ENCODE measurements at regions not wholly inside any gene's neighbourhood (a gene's known extent, or its start where the extent isn't known, plus 50 kb on each side); places are given as distances from the start of the nearest gene placed in this dataset.
"Not testable (repeated sequence)": the region's sequence is repeated elsewhere in the genome, so short reads cannot be mapped to it uniquely, and the experiment has no call there.

DNA sequence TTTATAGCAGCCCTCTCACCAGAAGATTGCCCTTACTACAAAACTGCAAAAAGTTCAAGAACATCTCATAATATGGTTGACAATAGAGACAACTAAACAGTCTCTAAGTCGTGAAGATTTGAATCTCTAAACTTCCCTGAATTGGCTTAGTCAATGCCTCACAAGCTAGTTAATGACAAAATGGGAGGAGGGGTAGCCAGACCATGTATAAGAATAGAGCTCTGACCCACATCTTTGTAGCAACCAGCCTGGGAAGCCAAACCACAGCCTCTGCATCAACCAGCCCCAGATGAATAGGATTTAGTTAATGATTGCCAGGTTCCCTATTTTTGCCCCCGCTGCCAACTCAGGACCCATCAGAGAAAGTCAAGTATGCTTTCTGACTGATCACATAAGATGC is 1265.9 kb upstream of the PCDH10 start:
- intact Hi-C loops (cut with DNase I); DNase-seq: not testable (repeated sequence)

DNA sequence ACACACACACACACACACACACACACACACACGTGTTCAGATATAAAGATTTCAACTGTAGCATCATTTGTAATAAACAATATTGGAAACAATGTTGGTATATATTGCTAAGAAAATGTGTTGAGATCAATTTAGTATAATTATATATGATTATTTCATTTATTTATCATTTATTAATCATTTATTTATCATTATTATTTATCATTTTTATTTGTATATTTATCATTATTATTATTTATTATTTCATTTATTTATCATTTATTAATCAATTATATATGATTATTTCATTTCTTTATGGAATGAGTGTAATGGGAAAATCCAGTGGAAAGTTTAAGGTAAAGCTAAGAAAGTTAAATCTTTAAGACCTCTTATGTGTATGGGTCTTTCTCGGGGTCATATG is 1223.4 kb upstream of the PCDH10 start:
- intact Hi-C loops (cut with DNase I); DNase-seq: not testable (repeated sequence)

DNA sequence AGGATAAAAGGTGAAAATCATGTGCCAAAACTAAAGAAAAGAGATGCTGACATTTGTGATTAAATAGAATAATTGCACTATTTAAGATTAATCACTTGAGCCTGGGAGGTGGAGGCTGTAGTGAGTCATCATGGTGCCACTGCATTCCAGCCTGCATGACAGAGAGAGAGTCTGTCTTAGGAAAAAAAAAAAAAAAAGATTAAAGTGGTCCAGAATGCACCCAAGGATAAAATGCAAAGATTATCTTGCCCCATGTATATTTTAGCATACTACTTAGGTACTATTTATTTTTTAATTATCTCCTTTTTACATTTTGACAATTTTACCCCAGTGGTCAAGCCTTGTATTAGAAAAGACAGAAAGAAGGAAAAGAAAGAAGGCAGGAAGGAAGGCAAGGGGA is 1181.4 kb upstream of the PCDH10 start:
- DNase-seq; intact Hi-C loops (cut with DNase I): not testable (repeated sequence)

DNA sequence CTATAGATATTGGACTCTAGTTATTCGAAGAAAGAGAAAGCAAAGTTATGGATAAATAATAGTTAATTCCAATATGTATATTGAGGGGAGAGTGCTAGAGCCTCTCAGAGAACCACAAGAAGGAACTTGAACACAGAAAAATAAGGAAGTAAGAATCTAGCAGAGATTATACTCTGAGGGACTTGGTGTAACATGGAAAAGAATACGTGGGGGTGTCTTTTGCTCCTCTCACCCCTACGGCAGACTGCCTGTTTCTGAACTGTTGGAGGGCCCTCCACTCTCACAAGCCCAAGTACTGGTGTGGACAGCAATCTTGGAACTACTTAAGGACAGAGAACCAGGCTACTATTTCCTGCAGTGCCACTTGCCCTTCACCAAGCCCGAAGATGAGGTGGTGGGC is 1174.4 kb upstream of the PCDH10 start:
- intact Hi-C loops (cut with DNase I), result no loop called here
- no peak for DNase-seq

DNA sequence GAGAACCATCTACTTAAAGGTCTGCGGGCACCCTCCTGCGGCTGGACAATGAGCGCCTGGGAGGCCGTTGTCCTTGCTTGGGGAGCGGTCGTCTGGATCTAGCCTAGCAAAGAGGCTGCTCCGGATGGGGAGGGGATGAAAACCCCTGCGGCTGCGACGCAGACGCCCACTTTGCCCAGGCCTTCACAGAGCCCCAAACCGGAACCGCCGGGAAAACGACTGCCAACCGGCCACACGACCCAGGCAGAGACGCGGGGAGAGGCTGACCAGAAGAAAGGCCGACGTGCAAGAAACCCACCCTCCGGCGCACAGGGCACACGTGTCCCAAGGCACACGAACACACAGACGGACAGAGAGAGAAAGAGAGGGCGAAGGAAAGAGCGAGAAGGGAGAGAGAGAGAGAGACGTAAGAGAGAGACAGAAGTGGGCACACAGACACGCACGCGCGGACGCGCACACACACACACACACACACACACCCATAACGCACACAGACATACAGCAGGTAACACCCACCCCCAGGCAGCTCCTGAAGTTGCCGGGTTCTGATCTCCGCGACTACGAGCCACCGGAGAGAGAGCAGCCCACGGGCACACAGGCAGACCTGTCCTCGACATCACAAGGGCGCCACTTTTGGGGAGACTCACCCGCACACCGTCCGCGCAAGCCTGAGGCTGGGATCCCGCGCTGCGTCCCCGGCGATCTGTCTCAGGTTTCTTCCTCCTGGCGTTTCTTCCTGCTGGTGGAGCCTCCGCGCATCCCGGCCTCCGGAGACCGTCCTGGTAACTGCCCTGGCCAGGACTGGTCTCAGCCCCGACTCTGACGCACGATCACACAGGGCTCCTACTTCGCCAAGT is 1173.6 kb upstream of the PCDH10 start:
- DNase-seq; intact Hi-C loops (cut with DNase I): not testable (repeated sequence)

DNA sequence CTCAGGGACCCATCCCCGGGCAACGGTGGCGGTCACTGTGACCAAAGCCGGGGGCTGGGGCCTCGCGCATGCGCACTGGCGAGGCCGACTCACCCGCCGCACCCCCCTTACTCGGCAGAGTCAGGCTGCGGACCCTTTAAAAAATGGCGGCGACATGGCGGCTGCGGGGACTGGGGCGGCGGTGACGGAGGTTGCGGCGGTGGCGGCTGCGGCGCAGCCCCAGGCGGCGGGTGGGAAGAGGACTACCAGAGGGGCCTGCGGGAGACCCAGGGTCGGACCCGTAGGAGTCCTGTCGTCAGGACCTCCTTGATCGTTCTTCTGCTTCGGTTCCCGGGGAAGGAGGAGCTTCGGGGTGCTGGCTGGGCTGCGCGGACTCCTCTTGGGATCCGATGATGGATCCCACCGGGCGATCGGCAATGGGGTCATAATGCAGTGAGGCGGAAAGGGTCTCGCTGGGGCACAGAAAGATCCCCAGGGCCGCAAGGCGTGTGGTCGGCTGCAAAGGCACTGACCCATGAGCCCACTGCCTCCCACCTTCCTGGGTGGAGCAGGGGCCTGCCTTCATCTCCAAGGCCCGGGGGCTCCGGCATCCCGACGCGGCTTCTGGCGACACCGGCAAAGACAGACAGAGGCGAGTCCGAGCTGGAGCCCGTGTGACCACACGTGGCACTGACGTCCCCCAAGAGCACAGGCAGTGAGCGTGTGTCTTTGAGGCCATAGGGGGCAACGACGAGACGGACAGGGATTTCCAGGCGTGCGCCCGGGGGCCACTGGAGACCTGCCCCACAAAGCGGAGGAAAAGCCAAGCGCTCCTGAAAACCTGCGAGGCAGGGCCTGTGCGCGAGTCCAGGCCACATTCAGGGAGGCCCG is 1172.7 kb upstream of the PCDH10 start:
- intact Hi-C loops (cut with DNase I), result not testable (repeated sequence)
- DNase-seq, result peak in 2 of 42 donors; percentile 8 to 10

DNA sequence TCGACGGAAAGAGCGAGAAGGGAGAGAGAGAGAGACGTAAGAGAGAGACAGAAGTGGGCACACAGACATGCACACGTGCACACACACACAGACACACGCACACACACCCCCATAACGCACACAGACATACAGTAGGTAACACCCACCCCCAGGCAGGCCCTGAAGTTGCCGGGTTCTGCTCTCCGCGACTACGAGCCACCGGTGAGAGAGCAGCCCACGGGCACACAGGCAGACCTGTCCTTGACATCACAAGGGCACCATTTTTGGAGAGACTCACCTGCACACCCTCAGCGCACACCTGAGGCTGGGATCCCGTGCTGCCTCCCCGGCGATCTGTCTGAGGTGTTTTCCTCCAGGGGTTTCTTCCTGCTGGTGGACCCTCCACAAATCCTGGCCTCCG is 1171.0 kb upstream of the PCDH10 start:
- intact Hi-C loops (cut with DNase I), result no loop called here
- DNase-seq, result no peak

DNA sequence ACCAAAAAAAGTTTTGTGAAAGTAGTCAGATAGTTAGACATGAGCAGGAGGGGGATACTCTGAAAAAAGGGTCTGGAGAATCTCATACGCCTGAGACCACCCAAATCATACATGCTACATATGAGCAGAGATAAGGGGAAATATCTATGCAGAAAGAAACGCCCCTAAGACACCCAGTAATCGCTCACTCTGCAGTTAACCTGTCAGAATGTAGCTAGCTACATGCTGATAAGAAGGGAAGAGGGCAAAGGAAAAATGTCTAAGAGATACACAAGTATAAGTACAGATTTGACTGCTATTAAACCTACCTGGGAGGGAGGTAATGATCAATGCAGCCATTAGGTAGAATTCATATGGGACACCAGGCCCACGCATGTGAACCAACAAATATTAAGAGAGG is 1159.5 kb upstream of the PCDH10 start:
- no peak for DNase-seq
- intact Hi-C loops (cut with DNase I), result no loop called here

DNA sequence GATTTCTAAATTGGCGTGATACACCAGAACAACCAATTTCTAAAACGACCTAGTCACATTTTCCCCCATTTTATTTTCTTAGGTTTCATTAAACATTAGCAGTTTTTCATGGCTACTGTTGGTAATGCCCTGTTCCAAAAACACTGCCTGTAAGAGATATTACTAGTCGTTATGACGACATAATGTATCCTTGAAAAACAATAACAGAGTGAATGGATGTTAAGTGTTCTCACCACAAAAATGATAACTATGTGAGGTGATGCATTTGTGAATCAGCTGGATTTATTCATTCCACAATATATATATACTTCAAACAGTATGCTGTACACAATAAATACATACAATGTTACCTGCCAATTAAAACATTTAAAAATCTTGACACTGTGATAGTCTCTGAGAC is 1147.6 kb upstream of the PCDH10 start:
- DNase-seq, result no peak
- intact Hi-C loops (cut with DNase I), result no loop called here

DNA sequence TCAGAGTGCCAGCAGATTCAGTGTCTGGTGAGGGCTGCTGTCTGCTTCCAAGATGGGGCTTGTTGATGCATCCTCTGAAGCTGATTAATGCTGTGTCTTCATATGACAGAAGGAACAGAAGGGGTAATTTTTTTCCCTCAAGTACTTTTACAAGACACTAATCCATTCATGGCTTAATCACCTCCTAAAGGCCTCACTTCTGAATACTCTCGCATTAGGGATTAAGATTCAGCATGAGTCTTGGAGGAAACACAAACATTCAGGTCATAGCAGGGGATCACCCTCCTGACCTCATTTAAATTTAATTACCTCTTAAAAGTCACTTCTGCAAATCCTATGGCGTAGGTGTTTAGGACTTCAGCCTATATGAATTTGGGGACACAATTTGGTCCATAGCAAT is 1145.5 kb upstream of the PCDH10 start:
- intact Hi-C loops (cut with DNase I), result no loop called here
- DNase-seq, result no peak

DNA sequence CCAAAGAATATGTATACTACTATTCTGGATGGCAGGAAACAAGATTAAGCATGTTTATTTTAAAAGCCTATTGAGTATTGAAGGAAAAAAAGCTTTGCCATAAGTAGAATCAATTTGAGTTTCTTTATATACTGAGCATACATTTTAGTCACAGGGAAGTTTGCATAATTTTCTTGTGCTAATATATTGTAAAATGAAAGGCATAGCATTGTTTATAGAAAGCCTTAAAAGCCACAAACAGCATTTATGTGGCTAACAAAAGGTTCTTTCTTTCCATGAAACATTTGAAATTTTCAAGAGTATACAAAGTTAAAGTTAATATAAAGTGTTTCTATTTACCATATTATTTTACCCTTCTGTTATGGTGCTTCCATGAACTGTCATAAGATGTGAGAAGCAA is 1133.8 kb upstream of the PCDH10 start:
- no peak for DNase-seq
- intact Hi-C loops (cut with DNase I), result no loop called here

DNA sequence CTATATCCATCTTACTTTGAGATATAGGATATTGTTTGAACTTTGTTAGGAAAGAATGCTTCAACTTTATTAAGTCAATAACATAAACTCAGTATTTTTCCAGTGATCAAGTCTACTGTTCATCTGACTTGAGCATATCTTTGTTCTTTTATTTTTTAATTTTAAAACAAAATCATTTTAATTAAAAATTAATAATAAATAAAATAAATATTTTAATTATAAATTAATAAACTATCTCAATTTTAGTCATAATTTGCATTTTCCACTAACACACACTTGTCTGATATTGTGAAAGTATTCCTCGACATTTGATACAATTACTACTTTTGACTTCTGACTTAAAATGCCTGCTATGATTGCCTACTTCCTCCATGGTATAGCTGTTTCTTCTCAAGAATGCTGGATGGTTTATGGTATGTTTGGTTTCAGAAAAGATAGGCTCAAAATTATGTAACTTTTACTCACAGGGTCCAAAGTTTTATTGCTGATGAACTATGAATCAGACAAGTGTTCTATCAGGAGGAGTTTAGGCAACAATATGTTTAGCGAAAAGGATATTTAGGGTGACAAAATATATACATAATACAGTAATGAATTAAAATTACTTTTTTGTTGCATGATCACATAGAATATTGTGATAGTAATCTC is 1132.3 kb upstream of the PCDH10 start:
- intact Hi-C loops (cut with DNase I), result no loop called here
- no peak for DNase-seq

DNA sequence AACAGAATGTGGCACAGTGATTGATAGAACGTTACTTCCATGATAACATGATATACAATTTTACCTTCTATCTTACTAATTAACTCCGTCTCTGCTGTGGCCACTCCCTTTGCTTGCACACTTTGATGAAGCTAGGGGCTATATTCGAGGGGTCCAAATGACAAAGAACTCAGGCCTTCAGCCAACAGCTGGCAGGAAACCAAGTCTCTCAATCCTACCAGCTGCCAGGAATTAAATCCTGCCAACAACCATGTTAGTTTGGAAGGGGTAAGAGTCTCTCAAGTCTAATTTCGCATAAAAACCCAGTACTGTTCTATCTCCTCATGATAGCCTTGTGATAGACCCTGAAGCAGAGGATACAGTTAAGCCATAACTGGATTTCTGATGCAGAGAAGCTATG is 1122.9 kb upstream of the PCDH10 start:
- intact Hi-C loops (cut with DNase I), result no loop called here
- DNase-seq, result no peak

DNA sequence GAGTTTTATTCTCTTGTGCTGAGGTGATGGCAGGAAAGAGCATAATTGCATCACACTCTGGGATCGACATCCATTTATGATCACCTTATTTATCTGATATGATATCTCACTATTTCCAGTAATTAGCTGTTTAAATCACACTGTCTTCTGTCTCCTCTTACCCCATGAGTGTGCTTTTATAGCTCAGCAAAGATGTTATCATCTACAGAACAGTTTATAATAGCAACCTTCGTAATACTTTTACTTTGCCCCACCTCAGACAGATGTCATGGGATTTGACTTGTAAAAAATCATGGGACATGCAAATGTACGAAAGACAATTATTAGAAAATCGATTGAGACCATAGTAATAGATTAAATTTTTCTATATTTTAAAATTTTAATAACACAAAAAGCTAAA is 1122.3 kb upstream of the PCDH10 start:
- intact Hi-C loops (cut with DNase I), result no loop called here
- no peak for DNase-seq

DNA sequence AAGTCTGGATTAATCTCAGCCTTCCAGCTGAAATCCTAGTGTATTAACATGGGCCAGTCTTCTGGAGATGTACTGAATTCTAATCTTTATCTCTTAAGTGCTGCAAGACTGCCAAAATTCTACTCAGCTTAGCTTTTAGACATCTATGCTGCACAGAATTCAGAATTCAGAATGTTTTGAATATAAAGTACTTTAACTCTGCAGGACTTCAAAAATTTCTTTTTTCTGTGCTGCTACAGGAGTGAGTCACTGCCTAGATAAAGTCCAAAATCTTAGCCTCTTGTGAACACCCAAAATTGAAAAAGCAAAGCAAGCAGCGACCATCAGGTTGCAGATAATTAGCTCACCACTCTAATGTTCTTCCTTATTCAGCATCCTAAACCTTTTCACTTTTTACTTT is 1092.6 kb upstream of the PCDH10 start:
- intact Hi-C loops (cut with DNase I), result no loop called here

DNA sequence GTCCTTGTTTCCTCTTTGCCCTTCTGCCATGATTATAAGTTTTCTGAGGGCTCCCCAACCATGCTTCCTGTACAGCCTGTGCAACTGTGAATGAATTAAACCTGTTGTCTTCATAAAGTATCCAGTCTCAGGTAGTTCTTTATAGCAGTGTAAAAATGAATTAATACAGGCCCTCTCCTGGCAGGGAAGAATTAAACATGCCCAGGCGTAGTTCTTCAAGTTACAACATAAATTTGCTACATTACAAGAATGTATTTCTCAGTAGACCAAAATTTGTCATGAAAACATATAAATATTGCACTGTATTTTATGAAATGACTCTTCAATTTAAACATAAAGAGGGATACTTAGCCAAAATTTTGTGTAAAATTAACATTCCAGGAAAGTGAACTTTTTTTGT is 1089.9 kb upstream of the PCDH10 start:
- intact Hi-C loops (cut with DNase I), result no loop called here
- no peak for DNase-seq

More for the DNA sequence above, 1092.6 kb upstream of the PCDH10 start:
- DNase-seq, result no peak

DNA sequence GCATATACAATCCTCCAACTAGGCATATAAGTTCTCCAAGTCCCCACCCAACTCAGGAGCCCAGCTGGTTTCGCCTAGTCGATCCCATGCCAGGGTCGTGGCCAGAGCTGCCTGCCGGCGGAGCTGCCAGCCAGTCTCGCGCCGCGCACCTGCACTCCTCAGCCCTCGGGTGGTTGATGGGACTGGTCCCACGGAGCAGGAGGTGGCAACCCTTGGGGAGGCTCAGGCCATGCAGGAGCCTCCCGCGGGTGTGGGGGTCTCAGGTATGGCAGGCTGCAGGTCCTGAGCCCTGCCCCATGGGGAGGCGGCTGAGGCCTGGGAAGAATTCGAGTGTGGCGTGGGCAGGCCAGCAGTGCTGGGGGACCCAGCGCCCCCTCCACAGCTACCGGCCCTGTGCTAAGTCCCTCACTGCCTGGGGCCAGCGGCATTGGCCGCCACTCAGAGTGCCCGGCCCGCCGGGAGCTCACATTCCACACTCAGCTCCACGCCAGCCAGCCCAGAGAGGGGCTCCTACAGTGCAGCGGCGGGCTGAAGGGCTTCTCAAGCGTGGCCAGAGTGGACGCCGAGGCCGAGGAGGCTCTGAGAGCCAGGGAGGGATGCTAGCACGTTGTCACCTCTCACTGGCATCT is 1086.4 kb upstream of the PCDH10 start:
- intact Hi-C loops (cut with DNase I), result no loop called here
- no peak for DNase-seq

DNA sequence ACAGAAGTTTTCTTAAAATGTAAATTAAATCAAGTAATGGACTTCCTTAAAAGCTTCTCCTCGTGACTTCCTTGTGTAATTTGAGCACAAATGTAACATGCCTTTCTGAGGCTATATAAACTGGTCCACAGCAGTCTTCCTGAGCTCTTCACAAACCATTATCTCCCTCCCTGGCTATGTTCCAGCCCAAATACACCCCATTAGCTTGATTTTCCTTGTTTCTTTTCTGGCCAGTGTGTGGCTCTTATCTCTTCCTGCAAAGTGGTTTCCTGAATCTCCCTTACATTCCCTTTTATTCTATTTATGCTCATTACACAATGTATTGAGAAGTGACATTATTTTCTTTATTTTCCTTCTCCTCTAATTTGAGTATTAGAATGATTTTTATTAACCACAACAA is 1085.3 kb upstream of the PCDH10 start:
- DNase-seq, result no peak

DNA sequence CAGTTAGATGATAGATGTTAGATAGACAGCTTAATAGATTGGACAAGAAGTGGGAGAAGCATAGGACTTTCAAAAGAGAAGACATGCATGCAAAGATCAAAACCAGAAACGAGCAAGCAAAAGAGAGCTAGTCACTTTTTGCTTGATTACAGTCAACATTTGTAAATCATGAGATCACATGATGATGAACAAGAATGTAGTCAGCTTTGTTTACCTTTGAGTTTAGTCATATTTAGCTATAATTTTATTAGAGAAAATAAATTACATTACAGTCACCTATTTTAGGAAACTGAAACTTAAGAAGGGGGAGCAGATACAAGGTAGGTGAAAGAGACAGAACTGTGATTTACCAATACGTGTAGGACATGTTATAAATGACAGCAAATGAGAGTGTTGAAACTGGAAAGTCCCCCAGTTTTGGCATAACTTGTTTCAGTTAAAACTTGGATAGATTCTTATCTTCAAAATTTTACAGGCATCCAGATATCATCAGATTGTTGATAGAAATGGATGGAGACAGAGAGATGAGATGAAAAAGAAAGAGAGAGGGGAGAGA is 1083.1 kb upstream of the PCDH10 start:
- no peak for DNase-seq
- intact Hi-C loops (cut with DNase I), result no loop called here

More for the DNA sequence above, 1085.3 kb upstream of the PCDH10 start:
- intact Hi-C loops (cut with DNase I), result no loop called here
